A673 (cell line): ENCODE measurements at regions not wholly inside any gene's neighbourhood (a gene's known extent, or its start where the extent isn't known, plus 50 kb on each side); places are given as distances from the start of the nearest gene placed in this dataset.
"Not testable (repeated sequence)": the region's sequence is repeated elsewhere in the genome, so short reads cannot be mapped to it uniquely, and the experiment has no call there.

Source experiments
- BruUV-seq: library from RNA; stranded (reverse); fragments of 400-500 nt; replicated peaks from 2 replicates; lab custom pipeline; 2021; lab: Mats Ljungman, UMichigan
- CTCF ChIA-PET: fragments of 300-600 bp; sonication (Branson Sonifier 250); formaldehyde crosslinking; loops from one replicate; lab custom pipeline; 2022; ENCODE audit warnings: antibody characterized with exemption; lab: Charles Lee
- POLR2A ChIA-PET: fragments of 300-600 bp; sonication (Branson Sonifier 250); formaldehyde crosslinking; loops from one replicate; lab custom pipeline; 2022; ENCODE audit warnings: antibody characterized with exemption; ENCODE audit not compliant: low non-redundant PET; lab: Charles Lee
- DNase-seq: peaks from one replicate; pipeline ENCODE4 v3.0.0-alpha.2; 2015; ENCODE audit warnings: low spot score
- H3K27ac ChIP-seq: fragments of 200-600 bp; sonication (generic); 2 replicates; pipeline ENCODE4 v1.5.1; 2016; ENCODE audit warnings: mixed run types, low read depth, mild to moderate bottlenecking, mixed read lengths, antibody characterized with exemption, low read length; ENCODE audit not compliant: poor library complexity, severe bottlenecking
- H3K27me3 ChIP-seq: fragments of 200-600 bp; sonication (generic); replicated peaks from 2 replicates; pipeline ENCODE4 v1.6.1; 2017; ENCODE audit warnings: mixed run types, low read depth, mild to moderate bottlenecking, mixed read lengths, antibody characterized with exemption, low read length; ENCODE audit not compliant: insufficient read depth, poor library complexity
- H3K36me3 ChIP-seq: fragments of 200-600 bp; sonication (generic); 2 replicates; pipeline ENCODE4 v1.6.1; 2016; ENCODE audit warnings: mixed run types, mild to moderate bottlenecking, mixed read lengths, antibody characterized with exemption, low read length; ENCODE audit not compliant: insufficient read depth, poor library complexity, severe bottlenecking
- H3K4me1 ChIP-seq: fragments of 200-600 bp; sonication (generic); 2 replicates; pipeline ENCODE4 v1.6.1; 2017; ENCODE audit warnings: mixed run types, mild to moderate bottlenecking, mixed read lengths, antibody characterized with exemption, low read length; ENCODE audit not compliant: insufficient read depth, poor library complexity, severe bottlenecking
- H3K4me3 ChIP-seq: fragments of 200-600 bp; sonication (generic); 2 replicates; pipeline ENCODE4 v1.5.1; 2016; ENCODE audit warnings: low read depth, mixed run types, mild to moderate bottlenecking, mixed read lengths, low read length; ENCODE audit not compliant: poor library complexity, severe bottlenecking
- H3K9me3 ChIP-seq: fragments of 200-600 bp; sonication (generic); 2 replicates; pipeline ENCODE4 v1.6.1; 2016; ENCODE audit warnings: mixed run types, low read depth, mild to moderate bottlenecking, mixed read lengths, antibody characterized with exemption, low read length; ENCODE audit not compliant: poor library complexity, severe bottlenecking
- CTCF ChIP-seq: fragments of 300-800, 200-600 bp; sonication (generic); conservative IDR thresholded peaks from 2 replicates; pipeline ENCODE4 v1.5.1; 2017; ENCODE audit warnings: low read depth, mild to moderate bottlenecking, antibody characterized with exemption, low read length, moderate library complexity, mixed read lengths
- EZH2 ChIP-seq: fragments of 200-600 bp; sonication (generic); IDR thresholded peaks from 2 replicates; pipeline ENCODE4 v1.6.1; 2017; ENCODE audit warnings: borderline replicate concordance, low read depth, mild to moderate bottlenecking, mixed read lengths, antibody characterized with exemption, low read length; ENCODE audit not compliant: poor library complexity, severe bottlenecking
- intact Hi-C: fragments of 100-400 bp; cut with micrococcal nuclease; formaldehyde crosslinking; loops from one replicate; pipeline ENCODE4 v1.10.0; 2022; ENCODE audit not compliant: unreplicated experiment

DNA sequence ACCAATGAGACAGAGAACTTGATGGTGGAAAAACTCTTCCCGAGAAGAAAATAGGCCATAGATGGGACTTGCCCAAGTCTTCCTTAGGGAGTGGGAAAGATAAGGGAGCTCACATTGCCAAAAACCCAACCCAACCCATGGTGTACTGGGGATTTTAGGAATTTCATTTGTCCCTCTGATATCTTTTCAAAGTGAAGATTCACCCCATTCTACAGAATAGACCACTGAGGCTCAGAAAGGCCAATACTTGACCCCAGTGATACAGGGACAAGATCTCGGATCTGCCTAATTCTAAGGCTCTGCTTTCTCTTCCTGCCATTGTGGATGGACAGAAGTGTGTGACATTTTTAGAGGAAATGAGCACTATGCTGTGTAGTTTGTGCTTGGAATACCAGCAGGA lies 159.0 kb downstream of the MYCN start:
- no peak overlapping the region for H3K4me3 ChIP-seq
- DNase-seq: no peak
- no peaks in the 10 kb centered on the region for H3K27me3 ChIP-seq
- H3K4me1 ChIP-seq: no peaks in the 10 kb centered on the region
- H3K9me3 ChIP-seq: no peaks in the 10 kb centered on the region
- intact Hi-C loops: no loop called here
- BruUV-seq: no TSS peak
- TF ChIP-seq EZH2 (no peak), CTCF (no peak)
- POLR2A ChIA-PET: no interaction called here
- CTCF ChIA-PET: no interaction called here
- no peaks in the 10 kb centered on the region for H3K36me3 ChIP-seq
- H3K27ac ChIP-seq: no peak overlapping the region

DNA sequence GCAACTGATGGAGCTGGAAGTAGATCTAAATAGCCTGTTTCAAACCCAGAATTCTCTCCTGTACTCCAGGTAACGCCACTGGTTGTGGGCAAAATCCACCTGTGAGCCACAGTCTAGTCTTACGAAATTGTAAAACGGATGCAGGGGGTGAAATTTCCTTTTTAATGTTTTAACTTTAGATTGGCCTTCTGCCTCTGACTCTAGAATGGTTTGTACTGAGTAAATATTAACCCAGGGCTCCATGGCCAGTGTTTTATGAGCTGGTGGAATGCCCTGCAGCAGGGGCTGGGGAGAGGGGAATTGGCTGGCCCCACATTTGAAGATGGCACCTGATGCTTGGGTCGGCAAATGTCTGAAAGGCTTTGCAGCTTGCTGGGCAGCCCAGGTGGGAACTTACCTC lies 156.6 kb downstream of the MYCN start:
- H3K4me1 ChIP-seq: no peaks in the 10 kb centered on the region
- ChIA-PET CTCF (no interaction called here), POLR2A (no interaction called here)
- BruUV-seq: no TSS peak
- no peak overlapping the region for H3K4me3 ChIP-seq
- H3K27me3 ChIP-seq: no peaks in the 10 kb centered on the region
- no peaks in the 10 kb centered on the region for H3K36me3 ChIP-seq
- DNase-seq: no peak
- H3K27ac ChIP-seq: no peak overlapping the region
- TF ChIP-seq EZH2: no peak
- no peak for TF ChIP-seq CTCF
- no peaks in the 10 kb centered on the region for H3K9me3 ChIP-seq
- intact Hi-C loops: no loop called here

- H3K27me3 ChIP-seq, H3K9me3 ChIP-seq, H3K27ac ChIP-seq, CTCF ChIA-PET, intact Hi-C loops, H3K4me3 ChIP-seq, DNase-seq, POLR2A ChIA-PET, BruUV-seq, H3K4me1 ChIP-seq, H3K36me3 ChIP-seq: not testable (repeated sequence)
These were observed 155.1 kb downstream of the MYCN start for GRCh38 chr2:16095483-16095882.

GRCh38 chr2:16094811-16095210 lies 154.5 kb downstream of the MYCN start:
- no peaks in the 10 kb centered on the region for H3K27me3 ChIP-seq
- H3K4me1 ChIP-seq: no peaks in the 10 kb centered on the region
- no peak overlapping the region for H3K4me3 ChIP-seq
- no TSS peak for BruUV-seq
- H3K27ac ChIP-seq: no peak overlapping the region
- DNase-seq: no peak
- no peaks in the 10 kb centered on the region for H3K9me3 ChIP-seq
- no peaks in the 10 kb centered on the region for H3K36me3 ChIP-seq
- ChIA-PET POLR2A (no interaction called here), CTCF (no interaction called here)
- TF ChIP-seq EZH2 (no peak), CTCF (no peak)
- intact Hi-C loops: no loop called here
